ENCODE measurements at regions not wholly inside any gene's neighbourhood (a gene's known extent, or its start where the extent isn't known, plus 50 kb on each side); places are given as distances from the start of the nearest gene placed in this dataset.

DNA sequence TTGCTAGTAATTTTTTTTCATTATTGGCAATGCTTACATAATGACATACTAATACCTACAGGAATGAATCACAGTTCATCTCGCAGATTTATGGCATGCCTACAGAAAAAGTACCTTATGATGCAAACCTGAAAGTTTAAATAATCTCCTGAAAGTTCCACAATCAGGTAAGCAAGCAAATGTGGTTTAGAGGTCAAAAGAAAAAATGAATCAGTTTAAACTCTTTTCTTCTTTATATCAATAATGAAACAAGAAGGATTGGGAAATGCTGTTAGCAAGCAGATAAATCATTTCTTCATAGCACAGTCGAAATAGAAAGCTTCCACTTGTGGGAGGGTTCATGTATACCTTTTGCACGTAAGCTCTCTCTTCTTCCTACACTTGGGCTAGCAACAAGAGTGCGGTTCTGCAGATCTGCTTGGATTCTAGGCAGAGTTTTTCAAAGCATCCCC is 53.7 kb upstream of the MTPN start:
- no peaks in the 10 kb centered on the region for H3K4me1 ChIP-seq (ENCODE audit: control insufficient read depth in 1 of 2, insufficient read depth in 2 of 2, low read length in 2 of 2)
- no peak overlapping the region for H3K4me3 ChIP-seq (ENCODE audit: low read depth in 1 of 2, low read length in 2 of 2)
- H3K27ac ChIP-seq (ENCODE audit: low read depth, low read length) = no peak overlapping the region
- H3K36me3 ChIP-seq (ENCODE audit: control insufficient read depth in 1 of 2, insufficient read depth in 2 of 2, low read length in 2 of 2) = no peaks in the 10 kb centered on the region
- peaks cover 0 to 3% of the 10 kb centered on the region in 2 donors for H3K27me3 ChIP-seq (ENCODE audit: control insufficient read depth in 1 of 2, insufficient read depth in 2 of 2, low read length in 2 of 2)
- no peaks in the 10 kb centered on the region for H3K9me3 ChIP-seq (ENCODE audit: control insufficient read depth in 1 of 2, low read length in 2 of 2)
- H3K9ac ChIP-seq (ENCODE audit: low read depth in 1 of 2, low read length in 2 of 2) = no peak overlapping the region

DNA sequence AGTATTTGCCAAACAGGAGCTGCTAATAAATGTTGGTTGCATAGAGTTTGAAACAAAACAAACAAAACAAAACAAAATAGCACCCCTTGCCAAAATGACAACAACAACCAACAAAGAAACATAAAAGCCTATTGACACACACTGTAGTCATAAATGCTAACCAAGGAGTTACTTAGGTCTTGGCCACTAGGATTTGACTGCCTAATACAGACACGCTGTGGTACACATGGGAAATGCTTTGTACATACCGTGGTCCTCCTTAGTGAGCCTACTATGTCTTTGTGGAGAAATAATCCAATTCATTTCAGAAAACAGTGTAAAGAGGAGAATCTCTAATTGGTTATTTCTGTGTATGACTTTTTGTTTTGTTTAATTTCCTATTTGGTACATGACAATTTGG is 53.2 kb upstream of the MTPN start:
- peaks cover 0 to 3% of the 10 kb centered on the region in 2 donors for H3K27me3 ChIP-seq (ENCODE audit: control insufficient read depth in 1 of 2, insufficient read depth in 2 of 2, low read length in 2 of 2)
- no peak overlapping the region for H3K4me3 ChIP-seq (ENCODE audit: low read depth in 1 of 2, low read length in 2 of 2)
- H3K9me3 ChIP-seq (ENCODE audit: control insufficient read depth in 1 of 2, low read length in 2 of 2) = no peaks in the 10 kb centered on the region
- no peaks in the 10 kb centered on the region for H3K36me3 ChIP-seq (ENCODE audit: control insufficient read depth in 1 of 2, insufficient read depth in 2 of 2, low read length in 2 of 2)
- H3K27ac ChIP-seq (ENCODE audit: low read depth, low read length) = no peak overlapping the region
- no peak overlapping the region for H3K9ac ChIP-seq (ENCODE audit: low read depth in 1 of 2, low read length in 2 of 2)
- no peaks in the 10 kb centered on the region for H3K4me1 ChIP-seq (ENCODE audit: control insufficient read depth in 1 of 2, insufficient read depth in 2 of 2, low read length in 2 of 2)

DNA sequence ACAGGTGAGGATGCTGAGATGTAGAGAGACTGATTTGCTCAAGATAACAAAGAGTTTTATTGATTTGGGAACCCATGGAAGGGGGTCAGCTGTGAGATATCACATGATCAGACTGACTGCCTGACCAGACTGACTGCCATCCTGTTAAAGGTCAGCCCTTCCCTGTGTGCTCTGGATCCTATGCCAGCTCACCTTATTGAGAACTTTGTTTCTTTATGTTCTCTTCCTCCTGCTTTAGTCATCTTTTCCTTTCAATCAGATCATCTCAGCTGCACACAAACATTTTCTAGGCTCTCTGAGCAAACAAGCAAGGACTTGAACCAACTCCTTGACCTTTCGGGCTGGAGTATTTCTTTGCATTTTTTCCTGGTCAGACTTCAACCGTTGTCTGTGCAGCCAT is 50.0 kb upstream of the MTPN start:
- no peaks in the 10 kb centered on the region for H3K36me3 ChIP-seq (ENCODE audit: control insufficient read depth in 1 of 2, insufficient read depth in 2 of 2, low read length in 2 of 2)

More for the DNA sequence above, 50.0 kb upstream of the MTPN start:
- no peaks in the 10 kb centered on the region for H3K9me3 ChIP-seq (ENCODE audit: control insufficient read depth in 1 of 2, low read length in 2 of 2)
- H3K4me1 ChIP-seq (ENCODE audit: control insufficient read depth in 1 of 2, insufficient read depth in 2 of 2, low read length in 2 of 2) = no peaks in the 10 kb centered on the region
- H3K9ac ChIP-seq (ENCODE audit: low read depth in 1 of 2, low read length in 2 of 2) = no peak overlapping the region
- no peak overlapping the region for H3K27ac ChIP-seq (ENCODE audit: low read depth, low read length)
- H3K27me3 ChIP-seq (ENCODE audit: control insufficient read depth in 1 of 2, insufficient read depth in 2 of 2, low read length in 2 of 2) = peaks cover 0 to 3% of the 10 kb centered on the region in 2 donors
- H3K4me3 ChIP-seq (ENCODE audit: low read depth in 1 of 2, low read length in 2 of 2) = no peak overlapping the region
